Body of pancreas (tissue), 4 donors: ENCODE measurements at regions not wholly inside any gene's neighbourhood (a gene's known extent, or its start where the extent isn't known, plus 50 kb on each side); places are given as distances from the start of the nearest gene placed in this dataset.

Experiments used
- CTCF ChIP-seq, 7 experiments: fragments of 450-650 bp in 4 of 7; fragments of 200-600 bp in 3 of 7; sonication (generic) in 3 of 7; IDR thresholded peaks; one replicate each; pipeline ENCODE4 v1.5.1; 2016 to 2019; ENCODE audit warnings: antibody characterized with exemption in 7 of 7
- POLR2A ChIP-seq, 3 donors: fragments of 450-650 bp; IDR thresholded peaks; one replicate each; pipeline ENCODE4 v1.6.1; 2016; ENCODE audit warnings: antibody characterized with exemption in 3 of 3, mild to moderate bottlenecking in 2 of 3

- TF ChIP-seq POLR2A (IDR thresholded peaks at IDR 0.05) = no peak
- TF ChIP-seq CTCF (IDR thresholded peaks at IDR 0.05) = no peak
Measured at GRCh38 chr3:40631341-40631995, 106.7 kb downstream of the ZNF621 start.
